Vagina (tissue), 2 donors: ENCODE measurements at regions not wholly inside any gene's neighbourhood (a gene's known extent, or its start where the extent isn't known, plus 50 kb on each side); places are given as distances from the start of the nearest gene placed in this dataset.

ENCODE experiments used
- POLR2A ChIP-seq, 2 donors: fragments of 450-650 bp; IDR thresholded peaks; one replicate each; pipeline ENCODE4 v1.6.1; 2017; ENCODE audit warnings: antibody characterized with exemption in 2 of 2, mild to moderate bottlenecking in 2 of 2, moderate library complexity in 2 of 2
- TF ChIP-seq, protein P1 (sequence below), 3 experiments: fragments of 450-650 bp in 2 of 3; fragments of 200-600 bp in 1 of 3; sonication (generic) in 1 of 3; IDR thresholded peaks; one replicate each; pipeline ENCODE4 v1.5.1; 2017 to 2019; ENCODE audit warnings: antibody characterized with exemption in 3 of 3, mild to moderate bottlenecking in 2 of 3, moderate library complexity in 2 of 3

- TF ChIP-seq, protein P1, sequence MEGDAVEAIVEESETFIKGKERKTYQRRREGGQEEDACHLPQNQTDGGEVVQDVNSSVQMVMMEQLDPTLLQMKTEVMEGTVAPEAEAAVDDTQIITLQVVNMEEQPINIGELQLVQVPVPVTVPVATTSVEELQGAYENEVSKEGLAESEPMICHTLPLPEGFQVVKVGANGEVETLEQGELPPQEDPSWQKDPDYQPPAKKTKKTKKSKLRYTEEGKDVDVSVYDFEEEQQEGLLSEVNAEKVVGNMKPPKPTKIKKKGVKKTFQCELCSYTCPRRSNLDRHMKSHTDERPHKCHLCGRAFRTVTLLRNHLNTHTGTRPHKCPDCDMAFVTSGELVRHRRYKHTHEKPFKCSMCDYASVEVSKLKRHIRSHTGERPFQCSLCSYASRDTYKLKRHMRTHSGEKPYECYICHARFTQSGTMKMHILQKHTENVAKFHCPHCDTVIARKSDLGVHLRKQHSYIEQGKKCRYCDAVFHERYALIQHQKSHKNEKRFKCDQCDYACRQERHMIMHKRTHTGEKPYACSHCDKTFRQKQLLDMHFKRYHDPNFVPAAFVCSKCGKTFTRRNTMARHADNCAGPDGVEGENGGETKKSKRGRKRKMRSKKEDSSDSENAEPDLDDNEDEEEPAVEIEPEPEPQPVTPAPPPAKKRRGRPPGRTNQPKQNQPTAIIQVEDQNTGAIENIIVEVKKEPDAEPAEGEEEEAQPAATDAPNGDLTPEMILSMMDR (IDR thresholded peaks at IDR 0.05) = no peak
- no peak for TF ChIP-seq POLR2A (IDR thresholded peaks at IDR 0.05)
These were observed 433.3 kb upstream of the CHORDC1 start for GRCh38 chr11:90656171-90656570.
